Loucy (cell line): ENCODE measurements at regions not wholly inside any gene's neighbourhood (a gene's known extent, or its start where the extent isn't known, plus 50 kb on each side); places are given as distances from the start of the nearest gene placed in this dataset.

Experiments used
- H2AFZ ChIP-seq: fragments of 200-600 bp; sonication (generic); 2 replicates; pipeline ENCODE4 v1.6.0; 2016; ENCODE audit warnings: antibody characterized with exemption, mild to moderate bottlenecking, low read length, moderate library complexity
- H3F3A ChIP-seq: fragments of 200-600 bp; 2 replicates; pipeline ENCODE4 v1.6.0; 2016; ENCODE audit warnings: antibody characterized with exemption, low read depth, mild to moderate bottlenecking
- H3K27me3 ChIP-seq: fragments of 200-600 bp; sonication (generic); 2 replicates; pipeline ENCODE4 v1.6.1; 2014; ENCODE audit warnings: low read length, mild to moderate bottlenecking; ENCODE audit not compliant: insufficient read depth, poor library complexity, severe bottlenecking
- H3K36me3 ChIP-seq: fragments of 200-600 bp; sonication (generic); 2 replicates; pipeline ENCODE4 v1.6.1; 2016; ENCODE audit warnings: low read length; ENCODE audit not compliant: insufficient read depth
- H3K4me1 ChIP-seq: fragments of 200-600 bp; sonication (generic); 2 replicates; pipeline ENCODE4 v1.5.1; 2014; ENCODE audit warnings: low read length, mild to moderate bottlenecking; ENCODE audit not compliant: insufficient read depth, poor library complexity, severe bottlenecking
- H3K4me2 ChIP-seq: fragments of 200-600 bp; sonication (generic); 2 replicates; pipeline ENCODE4 v1.6.0; 2014; ENCODE audit warnings: antibody characterized with exemption, low read length, low read depth, mild to moderate bottlenecking; ENCODE audit not compliant: poor library complexity, severe bottlenecking
- H3K4me3 ChIP-seq: fragments of 200-600 bp; sonication (generic); 2 replicates; pipeline ENCODE4 v1.5.1; 2014; ENCODE audit warnings: low read length, mild to moderate bottlenecking, mixed read lengths; ENCODE audit not compliant: poor library complexity, severe bottlenecking
- H3K79me2 ChIP-seq: fragments of 200-600 bp; sonication (generic); 2 replicates; pipeline ENCODE4 v1.6.1; 2014; ENCODE audit warnings: low read length; ENCODE audit not compliant: insufficient read depth
- H3K9ac ChIP-seq: fragments of 200-600 bp; sonication (generic); 2 replicates; pipeline ENCODE4 v1.6.0; 2014; ENCODE audit warnings: mild to moderate bottlenecking, low read depth, low read length, moderate library complexity; ENCODE audit not compliant: poor library complexity, severe bottlenecking
- H3K9me2 ChIP-seq: fragments of 200-600 bp; sonication (generic); replicated peaks from 2 replicates; pipeline ENCODE4 v1.6.1; 2016; ENCODE audit warnings: low read depth, low read length, mixed read lengths
- H3K9me3 ChIP-seq: fragments of 200-600 bp; sonication (generic); 2 replicates; pipeline ENCODE4 v1.6.1; 2014; ENCODE audit warnings: mild to moderate bottlenecking, antibody characterized with exemption, low read length, low read depth; ENCODE audit not compliant: insufficient read depth
- H4K20me1 ChIP-seq: fragments of 200-600 bp; sonication (generic); 2 replicates; pipeline ENCODE4 v1.6.0; 2014; ENCODE audit warnings: antibody characterized with exemption, low read length, mild to moderate bottlenecking; ENCODE audit not compliant: insufficient read depth, poor library complexity, severe bottlenecking
- CTCF ChIP-seq: fragments of 200-600 bp; sonication (generic); conservative IDR thresholded peaks from 2 replicates; pipeline ENCODE4 v1.5.1; 2014; ENCODE audit warnings: mild to moderate bottlenecking, antibody characterized with exemption, low read length
- EZH2phosphoT487 ChIP-seq: fragments of 200-600 bp; IDR thresholded peaks from 2 replicates; pipeline ENCODE4 v1.6.1; 2018; ENCODE audit warnings: antibody characterized with exemption, mild to moderate bottlenecking, moderate library complexity, borderline replicate concordance

- Histone ChIP-seq H3K9me2 (no peaks in the 10 kb centered on the region), H3K4me3 (no peak overlapping the region), H3K27me3 (no peaks in the 10 kb centered on the region), H3K9ac (no peak overlapping the region), H2AFZ (no peak overlapping the region), H3K4me1 (no peaks in the 10 kb centered on the region), H3K36me3 (no peaks in the 10 kb centered on the region), H3K4me2 (no peak overlapping the region), H3F3A (no peaks in the 10 kb centered on the region), H4K20me1 (no peaks in the 10 kb centered on the region), H3K9me3 (no peaks in the 10 kb centered on the region), H3K79me2 (no peaks in the 10 kb centered on the region)
- TF ChIP-seq EZH2phosphoT487, result no peak
- TF ChIP-seq CTCF, result no peak
Measured at GRCh38 chr5:12901696-12902095, 997.5 kb upstream of the CTNND2 start.

- Histone ChIP-seq H3K9ac (no peak overlapping the region), H3K9me3 (no peaks in the 10 kb centered on the region), H3K4me3 (no peak overlapping the region), H3K36me3 (no peaks in the 10 kb centered on the region), H3K79me2 (no peaks in the 10 kb centered on the region), H3K27me3 (no peaks in the 10 kb centered on the region), H3F3A (no peaks in the 10 kb centered on the region), H3K4me2 (no peak overlapping the region), H4K20me1 (no peaks in the 10 kb centered on the region), H2AFZ (no peak overlapping the region), H3K4me1 (no peaks in the 10 kb centered on the region), H3K9me2 (no peaks in the 10 kb centered on the region)
- TF ChIP-seq CTCF (no peak), EZH2phosphoT487 (no peak)
Measured at GRCh38 chr5:12896086-12896485, 991.8 kb upstream of the CTNND2 start.

- no peaks in the 10 kb centered on the region for H3F3A ChIP-seq
- no peaks in the 10 kb centered on the region for H3K9me2 ChIP-seq
- H3K4me2 ChIP-seq, result no peak overlapping the region
- no peak overlapping the region for H3K4me3 ChIP-seq
- no peaks in the 10 kb centered on the region for H4K20me1 ChIP-seq
- TF ChIP-seq EZH2phosphoT487, result no peak
- no peak for TF ChIP-seq CTCF
- H3K9ac ChIP-seq, result no peak overlapping the region
- no peaks in the 10 kb centered on the region for H3K27me3 ChIP-seq
- H3K9me3 ChIP-seq, result no peaks in the 10 kb centered on the region
- no peaks in the 10 kb centered on the region for H3K4me1 ChIP-seq
- no peak overlapping the region for H2AFZ ChIP-seq
- H3K36me3 ChIP-seq, result no peaks in the 10 kb centered on the region
- no peaks in the 10 kb centered on the region for H3K79me2 ChIP-seq
Measured at GRCh38 chr5:12885018-12885417, 980.8 kb upstream of the CTNND2 start.
